ACHN (cell line): ENCODE measurements at regions not wholly inside any gene's neighbourhood (a gene's known extent, or its start where the extent isn't known, plus 50 kb on each side); places are given as distances from the start of the nearest gene placed in this dataset.
A peak's percentile ranks its signal among the peaks of the same experiment; 100 is the strongest.

Experiments
- DNase-seq: peaks from one replicate; pipeline ENCODE4 v3.0.0-alpha.2; 2015
- in situ Hi-C: cut with HindIII; loops from 2 replicates; pipeline ENCODE4 v1.10.0; 2017; ENCODE audit warnings: low sequenced_read_pairs, low pct_ligation_motif_present, low pct_unique_long_range_greater_than_20kb

- DNase-seq, result no peak
- in situ Hi-C loops, result no loop called here
Observed at GRCh38 chr16:74064120-74064735, 232.4 kb upstream of the PSMD7 start.

GRCh38 chr16:74053826-74054225, 242.8 kb upstream of the PSMD7 start:
- in situ Hi-C loops, result no loop called here
- no peak for DNase-seq

GRCh38 chr16:74053312-74053711, 243.3 kb upstream of the PSMD7 start:
- DNase-seq, result no peak
- in situ Hi-C loops, result no loop called here

GRCh38 chr16:74052016-74052415, 244.6 kb upstream of the PSMD7 start:
- in situ Hi-C loops, result no loop called here
- DNase-seq, result no peak

GRCh38 chr16:74049027-74049426, 247.6 kb upstream of the PSMD7 start:
- in situ Hi-C loops, result no loop called here
- no peak for DNase-seq

- DNase-seq, result no peak
- in situ Hi-C loops, result no loop called here
Observed at GRCh38 chr16:74046524-74046923, 250.1 kb upstream of the PSMD7 start.

- in situ Hi-C loops, result no loop called here
- DNase-seq, result no peak
Observed at GRCh38 chr16:74045513-74045912, 251.1 kb upstream of the PSMD7 start.

GRCh38 chr16:74035816-74036215, 260.8 kb upstream of the PSMD7 start:
- in situ Hi-C loops, result no loop called here
- DNase-seq, result peak; percentile 19

- DNase-seq, result peak; percentile 21
- in situ Hi-C loops, result no loop called here
Observed at GRCh38 chr16:74034862-74035261, 261.8 kb upstream of the PSMD7 start.

- DNase-seq, result no peak
- in situ Hi-C loops, result no loop called here
Observed at GRCh38 chr16:74034200-74034599, 262.4 kb upstream of the PSMD7 start.

- DNase-seq, result no peak
- in situ Hi-C loops, result no loop called here
Observed at GRCh38 chr16:74033441-74033995, 263.1 kb upstream of the PSMD7 start.

- in situ Hi-C loops, result no loop called here
- DNase-seq, result no peak
Observed at GRCh38 chr16:74031551-74031950, 265.1 kb upstream of the PSMD7 start.

GRCh38 chr16:74030000-74030706, 266.5 kb upstream of the PSMD7 start:
- DNase-seq, result no peak
- in situ Hi-C loops, result no loop called here

GRCh38 chr16:74029115-74029792, 267.4 kb upstream of the PSMD7 start:
- in situ Hi-C loops, result no loop called here
- DNase-seq, result no peak

- in situ Hi-C loops, result no loop called here
- DNase-seq, result no peak
Observed at GRCh38 chr16:74026373-74027281, 270.0 kb upstream of the PSMD7 start.

GRCh38 chr16:74024953-74025352, 271.7 kb upstream of the PSMD7 start:
- no peak for DNase-seq
- in situ Hi-C loops, result no loop called here

- in situ Hi-C loops, result no loop called here
- DNase-seq, result no peak
Observed at GRCh38 chr16:74020095-74020670, 276.4 kb upstream of the PSMD7 start.

- no peak for DNase-seq
- in situ Hi-C loops, result no loop called here
Observed at GRCh38 chr16:74019612-74020011, 277.0 kb upstream of the PSMD7 start.
